RKO (cell line): ENCODE measurements at regions not wholly inside any gene's neighbourhood (a gene's known extent, or its start where the extent isn't known, plus 50 kb on each side); places are given as distances from the start of the nearest gene placed in this dataset.
A peak's percentile ranks its signal among the peaks of the same experiment; 100 is the strongest.

ENCODE experiments used
- DNase-seq: peaks from one replicate; pipeline ENCODE4 v3.0.0-alpha.2; 2016; ENCODE audit warnings: low spot score

- DNase-seq: no peak
Measured at GRCh38 chr11:80239217-80239616, 798.4 kb upstream of the TENM4 start.

- DNase-seq: no peak
Measured at GRCh38 chr11:80227915-80228314, 787.1 kb upstream of the TENM4 start.

DNA sequence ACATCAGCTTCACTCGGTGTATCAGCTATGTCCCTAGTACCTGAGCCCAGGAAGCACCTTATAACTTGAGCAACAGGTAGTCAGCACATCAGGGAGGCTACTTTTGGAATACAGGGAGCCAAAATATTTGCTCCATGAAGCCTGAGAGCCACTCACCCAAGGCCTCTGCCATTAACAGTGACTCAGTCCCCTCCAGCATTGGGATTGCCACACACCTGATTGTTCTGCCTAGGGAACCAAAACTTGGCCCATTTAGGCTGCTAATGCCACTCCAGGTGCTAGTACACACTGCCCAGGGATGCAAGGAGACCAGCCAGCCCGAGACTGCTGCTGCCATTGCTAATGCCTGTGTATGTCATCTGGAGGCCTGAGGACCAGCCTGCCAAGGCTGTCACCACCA lies 773.6 kb upstream of the TENM4 start:
- no peak for DNase-seq

GRCh38 chr11:80211673-80212072 lies 770.8 kb upstream of the TENM4 start:
- DNase-seq: no peak

- no peak for DNase-seq
Measured at GRCh38 chr11:80204021-80204420, 763.2 kb upstream of the TENM4 start.

DNA sequence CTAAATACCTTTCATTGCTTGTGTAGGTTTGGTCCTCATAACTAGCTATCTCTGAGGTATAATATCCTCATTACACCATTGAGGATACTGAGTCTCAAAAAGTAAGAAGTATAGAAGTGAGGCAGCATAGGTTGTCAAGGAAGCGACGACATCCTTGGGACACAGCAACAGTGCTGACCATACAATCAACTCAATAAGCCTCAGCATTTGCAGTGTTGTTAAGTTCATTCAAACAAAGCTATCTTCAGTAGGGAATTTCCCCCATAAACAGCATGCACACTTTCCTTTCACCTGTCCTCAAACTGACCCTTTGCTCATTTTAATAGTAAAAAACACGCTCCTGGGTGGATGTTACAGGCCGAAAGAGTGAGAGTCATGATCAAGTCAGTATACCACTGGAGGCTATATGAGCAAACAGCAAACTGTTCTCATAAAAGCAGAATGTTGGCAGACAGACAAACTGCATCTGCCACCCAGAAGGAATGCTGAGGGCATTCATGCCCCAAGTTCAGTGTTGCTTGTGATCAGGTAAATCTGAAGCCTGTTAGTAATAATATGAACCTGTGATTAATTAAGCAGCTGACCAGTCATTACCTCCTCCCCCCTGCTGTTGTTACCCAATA lies 756.2 kb upstream of the TENM4 start:
- DNase-seq: no peak

- DNase-seq: no peak
Measured at GRCh38 chr11:80196041-80196440, 755.2 kb upstream of the TENM4 start.

- no peak for DNase-seq
Measured at GRCh38 chr11:80194625-80195024, 753.8 kb upstream of the TENM4 start.

DNA sequence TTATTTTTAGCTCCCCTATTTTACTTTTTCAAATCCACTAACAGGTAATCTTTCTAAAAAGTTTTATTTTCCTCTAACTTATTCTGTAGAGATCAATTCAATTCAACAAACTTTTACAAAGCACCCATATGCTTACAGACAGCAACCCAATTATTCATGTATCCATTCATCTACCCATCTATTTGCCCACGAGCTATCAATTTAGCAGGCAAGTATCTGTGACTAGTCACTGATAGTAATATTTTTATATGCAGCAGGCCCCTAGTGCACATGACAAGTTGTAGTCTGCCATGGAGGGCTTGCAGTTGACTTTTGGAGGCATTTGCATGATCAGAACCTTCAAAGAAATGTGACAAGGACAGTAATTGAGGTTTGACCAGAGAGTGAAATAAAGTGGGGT lies 753.2 kb upstream of the TENM4 start:
- DNase-seq: no peak

DNA sequence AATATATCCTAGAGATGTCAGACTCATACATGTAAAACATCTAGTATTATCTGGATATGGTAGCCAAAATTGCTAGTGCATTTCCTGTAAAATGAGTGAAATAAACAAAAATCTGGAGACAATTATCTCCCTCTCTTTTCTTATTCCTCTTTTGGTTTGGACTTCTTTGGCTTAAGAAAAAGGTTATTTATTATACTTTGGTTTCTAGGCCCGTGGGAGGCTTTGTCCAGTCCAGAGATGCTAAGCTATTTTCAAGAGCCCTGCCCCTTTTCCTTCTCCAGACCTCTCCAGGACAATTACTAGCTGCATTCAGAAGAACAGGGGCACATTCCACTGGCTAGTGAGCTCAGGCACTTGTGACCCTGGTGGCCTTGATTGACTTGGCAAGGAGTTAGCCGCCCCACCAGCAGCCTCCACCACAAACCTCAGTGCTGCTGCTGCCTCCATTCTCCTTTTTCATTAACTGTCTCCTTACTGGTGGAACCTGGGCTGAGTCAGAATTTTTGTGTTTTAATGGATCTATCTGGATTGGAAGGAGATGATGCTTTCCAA lies 747.3 kb upstream of the TENM4 start:
- DNase-seq: no peak

DNA sequence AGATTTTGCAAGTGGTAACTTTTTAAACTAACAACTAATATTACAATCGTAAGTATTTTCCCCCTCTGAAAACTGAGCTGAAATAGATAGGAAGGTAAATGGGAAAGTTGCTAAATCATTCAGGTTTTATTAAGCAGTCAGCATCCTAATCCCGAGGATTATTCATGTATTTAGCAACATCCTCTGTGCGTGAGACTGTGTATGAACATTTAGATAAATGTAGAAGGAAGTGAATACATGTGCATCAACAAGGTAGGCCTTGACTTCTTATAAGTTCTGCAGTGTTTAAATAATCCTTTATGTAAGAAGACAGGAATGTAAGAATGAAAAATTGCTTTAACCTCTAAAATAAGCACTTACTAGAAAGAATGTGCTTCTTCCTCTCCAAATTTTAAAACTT lies 745.9 kb upstream of the TENM4 start:
- DNase-seq: no peak

- DNase-seq: no peak
Measured at GRCh38 chr11:80182901-80183300, 742.1 kb upstream of the TENM4 start.

GRCh38 chr11:80173371-80174136 lies 732.7 kb upstream of the TENM4 start:
- DNase-seq: no peak

DNA sequence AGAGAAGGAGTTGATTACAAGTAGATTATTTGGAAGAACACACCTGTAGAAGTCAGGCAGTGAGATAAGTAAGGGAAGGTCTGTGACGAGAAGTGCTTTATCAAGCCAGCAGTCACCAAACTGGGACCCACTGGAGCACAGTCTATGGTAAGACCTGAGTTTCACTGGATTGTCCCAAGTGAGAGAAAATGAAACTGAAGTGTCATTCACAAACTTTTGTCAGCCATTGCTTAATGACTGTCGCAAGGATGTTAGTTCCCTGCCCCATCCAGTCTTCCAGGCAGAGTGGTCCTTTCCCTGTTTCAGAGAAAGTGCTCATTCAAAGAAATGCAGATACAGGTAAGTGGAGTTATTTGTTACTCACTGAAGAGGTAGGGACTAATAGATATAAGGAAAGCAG lies 728.0 kb upstream of the TENM4 start:
- DNase-seq: no peak

GRCh38 chr11:80167766-80168165 lies 726.9 kb upstream of the TENM4 start:
- DNase-seq: no peak

- no peak for DNase-seq
Measured at GRCh38 chr11:80165744-80166143, 724.9 kb upstream of the TENM4 start.

DNA sequence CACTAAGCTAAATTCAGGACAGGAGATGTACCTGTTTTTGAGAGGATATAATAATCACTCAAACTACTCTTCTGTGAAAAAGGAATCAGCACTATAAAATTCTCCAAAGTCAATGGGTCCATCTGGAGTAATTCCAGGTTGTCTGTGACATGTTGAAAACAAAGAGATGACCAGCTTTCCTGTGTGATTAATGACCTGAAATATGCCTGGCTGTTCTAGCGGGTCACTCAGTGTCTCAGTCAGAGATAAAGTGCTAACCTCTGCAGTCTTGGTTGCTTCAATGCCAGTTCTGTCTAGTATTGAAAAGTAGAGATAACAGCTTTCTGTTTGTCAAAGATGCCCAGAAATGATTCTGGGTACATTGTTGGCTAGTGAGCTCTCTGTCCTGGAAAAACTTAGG lies 722.6 kb upstream of the TENM4 start:
- DNase-seq: no peak

GRCh38 chr11:80163011-80163410 lies 722.2 kb upstream of the TENM4 start:
- no peak for DNase-seq

DNA sequence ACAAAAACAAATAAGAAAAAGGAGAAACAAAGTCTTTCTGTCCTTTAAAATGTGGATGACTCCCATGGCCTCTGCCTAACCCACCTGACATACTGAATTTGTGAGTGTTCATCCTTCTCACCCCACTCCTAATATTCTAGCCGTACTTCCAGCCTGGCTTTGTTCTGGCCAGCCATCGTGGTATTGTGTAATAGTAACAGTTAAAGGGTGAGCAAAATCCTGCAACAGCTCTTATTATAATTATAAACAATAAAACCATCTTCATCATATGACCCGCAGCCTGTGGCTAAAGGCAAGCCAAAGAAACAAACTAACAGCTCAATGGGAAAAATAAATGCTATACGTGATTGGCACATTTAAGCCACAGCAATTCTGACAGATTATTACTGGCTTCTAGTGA lies 721.6 kb upstream of the TENM4 start:
- DNase-seq: no peak

- no peak for DNase-seq
Measured at GRCh38 chr11:80157447-80157846, 716.6 kb upstream of the TENM4 start.

GRCh38 chr11:80156062-80156461 lies 715.2 kb upstream of the TENM4 start:
- DNase-seq: no peak

GRCh38 chr11:80155412-80156017 lies 714.7 kb upstream of the TENM4 start:
- peak; percentile 34 for DNase-seq

GRCh38 chr11:80146232-80146631 lies 705.4 kb upstream of the TENM4 start:
- peak; percentile 35 for DNase-seq
